A673 (cell line): ENCODE measurements at regions not wholly inside any gene's neighbourhood (a gene's known extent, or its start where the extent isn't known, plus 50 kb on each side); places are given as distances from the start of the nearest gene placed in this dataset.

Source experiments
- EZH2 ChIP-seq: fragments of 200-600 bp; sonication (generic); IDR thresholded peaks from 2 replicates; pipeline ENCODE4 v1.6.1; 2017; ENCODE audit warnings: borderline replicate concordance, low read depth, mild to moderate bottlenecking, mixed read lengths, antibody characterized with exemption, low read length; ENCODE audit not compliant: poor library complexity, severe bottlenecking
- TF ChIP-seq, protein P1 (sequence below): fragments of 300-800, 200-600 bp; sonication (generic); conservative IDR thresholded peaks from 2 replicates; pipeline ENCODE4 v1.5.1; 2017; ENCODE audit warnings: low read depth, mild to moderate bottlenecking, antibody characterized with exemption, low read length, moderate library complexity, mixed read lengths

- TF ChIP-seq, protein P1, sequence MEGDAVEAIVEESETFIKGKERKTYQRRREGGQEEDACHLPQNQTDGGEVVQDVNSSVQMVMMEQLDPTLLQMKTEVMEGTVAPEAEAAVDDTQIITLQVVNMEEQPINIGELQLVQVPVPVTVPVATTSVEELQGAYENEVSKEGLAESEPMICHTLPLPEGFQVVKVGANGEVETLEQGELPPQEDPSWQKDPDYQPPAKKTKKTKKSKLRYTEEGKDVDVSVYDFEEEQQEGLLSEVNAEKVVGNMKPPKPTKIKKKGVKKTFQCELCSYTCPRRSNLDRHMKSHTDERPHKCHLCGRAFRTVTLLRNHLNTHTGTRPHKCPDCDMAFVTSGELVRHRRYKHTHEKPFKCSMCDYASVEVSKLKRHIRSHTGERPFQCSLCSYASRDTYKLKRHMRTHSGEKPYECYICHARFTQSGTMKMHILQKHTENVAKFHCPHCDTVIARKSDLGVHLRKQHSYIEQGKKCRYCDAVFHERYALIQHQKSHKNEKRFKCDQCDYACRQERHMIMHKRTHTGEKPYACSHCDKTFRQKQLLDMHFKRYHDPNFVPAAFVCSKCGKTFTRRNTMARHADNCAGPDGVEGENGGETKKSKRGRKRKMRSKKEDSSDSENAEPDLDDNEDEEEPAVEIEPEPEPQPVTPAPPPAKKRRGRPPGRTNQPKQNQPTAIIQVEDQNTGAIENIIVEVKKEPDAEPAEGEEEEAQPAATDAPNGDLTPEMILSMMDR: no peak
- no peak for TF ChIP-seq EZH2
These were observed 703.2 kb upstream of the CCDC54 start for GRCh38 chr3:106673926-106674569.
